ENCODE measurements at regions not wholly inside any gene's neighbourhood (a gene's known extent, or its start where the extent isn't known, plus 50 kb on each side); places are given as distances from the start of the nearest gene placed in this dataset.

DNA sequence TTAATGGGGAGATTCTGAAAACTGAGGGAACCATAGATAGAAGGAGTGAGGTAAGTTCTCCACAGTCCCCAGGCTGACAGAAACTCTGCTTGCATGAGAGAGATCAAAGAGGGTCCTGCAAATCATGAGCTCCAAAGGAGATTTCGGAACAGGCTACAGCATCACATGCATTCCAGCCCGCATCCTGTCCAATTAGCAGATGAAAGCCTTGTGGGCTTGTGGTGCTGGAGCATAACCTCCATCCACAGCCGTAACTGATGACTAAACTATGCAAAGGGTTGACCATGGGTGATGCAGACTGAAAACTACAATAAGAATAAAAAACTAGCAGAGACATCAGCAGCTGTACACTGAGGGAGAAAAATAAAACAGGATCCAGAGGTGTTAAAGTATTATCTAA, 654.5 kb downstream of the TLL1 start:
- ChIA-PET CTCF (no interaction called here), POLR2A (no interaction called here), RAD21 (ENCODE audit: low non-redundant PET in 1 of 2, low total read pairs in 2 of 2, uncharacterized antibody in 2 of 2, unreplicated experiment in 2 of 2) (no interaction called here)
- Histone ChIP-seq H3K9me2 (ENCODE audit: insufficient read depth) (no peaks in the 10 kb centered on the region), H3K79me2 (ENCODE audit: insufficient read depth, low read length) (no peaks in the 10 kb centered on the region), H3K9ac (ENCODE audit: low read length) (no peak overlapping the region), H3K4me2 (ENCODE audit: low read length) (no peak overlapping the region), H3K36me3 (ENCODE audit: control insufficient read depth in 1 of 2, insufficient read depth in 2 of 2, low read length in 2 of 2) (no peaks in the 10 kb centered on the region), H3K27ac (ENCODE audit: low read depth, low read length) (no peak overlapping the region), H4K20me1 (ENCODE audit: insufficient read depth) (no peaks in the 10 kb centered on the region), H3K4me3 (replicated peaks in 1 of 2; ENCODE audit: low read depth in 1 of 2, low read length in 2 of 2) (no peak overlapping the region), H3K27me3 (ENCODE audit: insufficient read depth, low read length) (no peaks in the 10 kb centered on the region), H2AFZ (ENCODE audit: low read depth, low read length, poor library complexity, severe bottlenecking) (no peak overlapping the region), H3K4me1 (ENCODE audit: control insufficient read depth in 1 of 2, insufficient read depth in 2 of 2, low read length in 2 of 2) (no peaks in the 10 kb centered on the region), H3K9me3 (ENCODE audit: control insufficient read depth in 1 of 2, insufficient read depth in 1 of 2, low read depth in 1 of 2, low read length in 2 of 2) (no peaks in the 10 kb centered on the region)
- BruUV-seq (replicated peaks): no TSS peak
- no peak for DNase-seq (ENCODE audit: low read depth, low spot score)
- no peak for TF ChIP-seq ZFX (IDR thresholded peaks at IDR 0.05)
- TF ChIP-seq EZH2 (IDR thresholded peaks at IDR 0.05): no peak
- TF ChIP-seq, protein P1, sequence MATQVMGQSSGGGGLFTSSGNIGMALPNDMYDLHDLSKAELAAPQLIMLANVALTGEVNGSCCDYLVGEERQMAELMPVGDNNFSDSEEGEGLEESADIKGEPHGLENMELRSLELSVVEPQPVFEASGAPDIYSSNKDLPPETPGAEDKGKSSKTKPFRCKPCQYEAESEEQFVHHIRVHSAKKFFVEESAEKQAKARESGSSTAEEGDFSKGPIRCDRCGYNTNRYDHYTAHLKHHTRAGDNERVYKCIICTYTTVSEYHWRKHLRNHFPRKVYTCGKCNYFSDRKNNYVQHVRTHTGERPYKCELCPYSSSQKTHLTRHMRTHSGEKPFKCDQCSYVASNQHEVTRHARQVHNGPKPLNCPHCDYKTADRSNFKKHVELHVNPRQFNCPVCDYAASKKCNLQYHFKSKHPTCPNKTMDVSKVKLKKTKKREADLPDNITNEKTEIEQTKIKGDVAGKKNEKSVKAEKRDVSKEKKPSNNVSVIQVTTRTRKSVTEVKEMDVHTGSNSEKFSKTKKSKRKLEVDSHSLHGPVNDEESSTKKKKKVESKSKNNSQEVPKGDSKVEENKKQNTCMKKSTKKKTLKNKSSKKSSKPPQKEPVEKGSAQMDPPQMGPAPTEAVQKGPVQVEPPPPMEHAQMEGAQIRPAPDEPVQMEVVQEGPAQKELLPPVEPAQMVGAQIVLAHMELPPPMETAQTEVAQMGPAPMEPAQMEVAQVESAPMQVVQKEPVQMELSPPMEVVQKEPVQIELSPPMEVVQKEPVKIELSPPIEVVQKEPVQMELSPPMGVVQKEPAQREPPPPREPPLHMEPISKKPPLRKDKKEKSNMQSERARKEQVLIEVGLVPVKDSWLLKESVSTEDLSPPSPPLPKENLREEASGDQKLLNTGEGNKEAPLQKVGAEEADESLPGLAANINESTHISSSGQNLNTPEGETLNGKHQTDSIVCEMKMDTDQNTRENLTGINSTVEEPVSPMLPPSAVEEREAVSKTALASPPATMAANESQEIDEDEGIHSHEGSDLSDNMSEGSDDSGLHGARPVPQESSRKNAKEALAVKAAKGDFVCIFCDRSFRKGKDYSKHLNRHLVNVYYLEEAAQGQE (IDR thresholded peaks at IDR 0.05; ENCODE audit: low read depth): no peak
- no peak for TF ChIP-seq EZH2phosphoT487 (IDR thresholded peaks at IDR 0.05; ENCODE audit: borderline replicate concordance)
- TF ChIP-seq, protein P2, sequence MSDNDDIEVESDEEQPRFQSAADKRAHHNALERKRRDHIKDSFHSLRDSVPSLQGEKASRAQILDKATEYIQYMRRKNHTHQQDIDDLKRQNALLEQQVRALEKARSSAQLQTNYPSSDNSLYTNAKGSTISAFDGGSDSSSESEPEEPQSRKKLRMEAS (IDR thresholded peaks at IDR 0.05): no peak
- no peak for TF ChIP-seq TCF7L2 (IDR thresholded peaks at IDR 0.05; ENCODE audit: borderline replicate concordance, extremely low read depth, insufficient read depth, insufficient read length)
- TF ChIP-seq RAD21 (IDR thresholded peaks at IDR 0.05; ENCODE audit: low read depth): no peak
- no peak for TF ChIP-seq POLR2A (IDR thresholded peaks at IDR 0.05; ENCODE audit: borderline replicate concordance, extremely low read depth, insufficient read depth, insufficient read length)
- TF ChIP-seq SRF (IDR thresholded peaks at IDR 0.05; ENCODE audit: low read depth): no peak
- TF ChIP-seq EGR1 (IDR thresholded peaks at IDR 0.05; ENCODE audit: low read depth): no peak
- TF ChIP-seq, protein P3, sequence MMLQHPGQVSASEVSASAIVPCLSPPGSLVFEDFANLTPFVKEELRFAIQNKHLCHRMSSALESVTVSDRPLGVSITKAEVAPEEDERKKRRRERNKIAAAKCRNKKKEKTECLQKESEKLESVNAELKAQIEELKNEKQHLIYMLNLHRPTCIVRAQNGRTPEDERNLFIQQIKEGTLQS (IDR thresholded peaks at IDR 0.05): no peak
- no peak for TF ChIP-seq JUND (IDR thresholded peaks at IDR 0.05)
- TF ChIP-seq ZNF274 (IDR thresholded peaks at IDR 0.05; ENCODE audit: low read depth, low read length): no peak
- no peak for TF ChIP-seq SIN3A (IDR thresholded peaks at IDR 0.05; ENCODE audit: low read depth)
- TF ChIP-seq YY1 (IDR thresholded peaks at IDR 0.05; ENCODE audit: extremely low read depth, insufficient replicate concordance, low read depth, low read length): no peak
- no peak for TF ChIP-seq SP1 (IDR thresholded peaks at IDR 0.05; ENCODE audit: low read depth)
- no peak for TF ChIP-seq FOSL1 (IDR thresholded peaks at IDR 0.05; ENCODE audit: low read depth)
- TF ChIP-seq ELF1 (IDR thresholded peaks at IDR 0.05; ENCODE audit: borderline replicate concordance, low read depth): no peak
- TF ChIP-seq, protein P4, sequence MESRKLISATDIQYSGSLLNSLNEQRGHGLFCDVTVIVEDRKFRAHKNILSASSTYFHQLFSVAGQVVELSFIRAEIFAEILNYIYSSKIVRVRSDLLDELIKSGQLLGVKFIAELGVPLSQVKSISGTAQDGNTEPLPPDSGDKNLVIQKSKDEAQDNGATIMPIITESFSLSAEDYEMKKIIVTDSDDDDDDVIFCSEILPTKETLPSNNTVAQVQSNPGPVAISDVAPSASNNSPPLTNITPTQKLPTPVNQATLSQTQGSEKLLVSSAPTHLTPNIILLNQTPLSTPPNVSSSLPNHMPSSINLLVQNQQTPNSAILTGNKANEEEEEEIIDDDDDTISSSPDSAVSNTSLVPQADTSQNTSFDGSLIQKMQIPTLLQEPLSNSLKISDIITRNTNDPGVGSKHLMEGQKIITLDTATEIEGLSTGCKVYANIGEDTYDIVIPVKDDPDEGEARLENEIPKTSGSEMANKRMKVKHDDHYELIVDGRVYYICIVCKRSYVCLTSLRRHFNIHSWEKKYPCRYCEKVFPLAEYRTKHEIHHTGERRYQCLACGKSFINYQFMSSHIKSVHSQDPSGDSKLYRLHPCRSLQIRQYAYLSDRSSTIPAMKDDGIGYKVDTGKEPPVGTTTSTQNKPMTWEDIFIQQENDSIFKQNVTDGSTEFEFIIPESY (IDR thresholded peaks at IDR 0.05; ENCODE audit: extremely low read depth, insufficient replicate concordance, low read length): no peak
- no peak for TF ChIP-seq CBX3 (IDR thresholded peaks at IDR 0.05; ENCODE audit: low read depth)
- ATAC-seq: no peak
- intact Hi-C loops (cut with micrococcal nuclease): no loop called here

All from HCT116 (cell line).